ENCODE measurements at regions not wholly inside any gene's neighbourhood (a gene's known extent, or its start where the extent isn't known, plus 50 kb on each side); places are given as distances from the start of the nearest gene placed in this dataset.

GRCh38 chr5:9737265-9737664 is 107.1 kb upstream of the TAS2R1 start:
- TF ChIP-seq CREB1 (IDR thresholded peaks at IDR 0.05) (no peak), CREB1 (CRISPR knock-in tag; IDR thresholded peaks at IDR 0.05) (no peak), EZH2 (conservative IDR thresholded peaks at IDR 0.05; ENCODE audit: low read depth, low read length) (no peak), ZNF790 (CRISPR knock-in tag; IDR thresholded peaks at IDR 0.05; ENCODE audit: borderline replicate concordance) (no peak), ZBTB43 (CRISPR knock-in tag; conservative IDR thresholded peaks at IDR 0.05) (no peak), THAP8 (CRISPR knock-in tag; IDR thresholded peaks at IDR 0.05; ENCODE audit: borderline replicate concordance) (no peak), CHD4 (IDR thresholded peaks at IDR 0.05; ENCODE audit: borderline replicate concordance, low read length) (no peak), GTF2F1 (IDR thresholded peaks at IDR 0.05; ENCODE audit: low read length) (no peak), ZNF800 (CRISPR knock-in tag; IDR thresholded peaks at IDR 0.05) (no peak), BRCA1 (CRISPR knock-in tag; IDR thresholded peaks at IDR 0.05) (no peak)
